Brain microvascular endothelial cell (primary cell): ENCODE measurements at regions not wholly inside any gene's neighbourhood (a gene's known extent, or its start where the extent isn't known, plus 50 kb on each side); places are given as distances from the start of the nearest gene placed in this dataset.

Source experiments
- DNase-seq: peaks from one replicate; pipeline ENCODE4 v3.0.0-alpha.2; 2020
- H3K27ac ChIP-seq: fragments of 250-450 bp; sonication (Bioruptor Pico); 2 replicates; pipeline ENCODE4 v1.5.1; 2020; ENCODE audit warnings: mild to moderate bottlenecking, moderate library complexity
- H3K27me3 ChIP-seq: fragments of 250-450 bp; sonication (Bioruptor Pico); replicated peaks from 2 replicates; pipeline ENCODE4 v1.5.1; 2020; ENCODE audit warnings: mild to moderate bottlenecking
- H3K36me3 ChIP-seq: fragments of 250-450 bp; sonication (Bioruptor Pico); replicated peaks from 2 replicates; pipeline ENCODE4 v1.5.1; 2020; ENCODE audit warnings: mild to moderate bottlenecking
- H3K4me3 ChIP-seq: 2 replicates; pipeline ENCODE4 v1.5.1; 2011; ENCODE audit warnings: low read depth, mild to moderate bottlenecking, control low read depth, low read length, moderate library complexity
- CTCF ChIP-seq: IDR thresholded peaks from 2 replicates; pipeline ENCODE4 v1.5.1; 2011; ENCODE audit warnings: low read depth, mild to moderate bottlenecking, moderate library complexity, low read length, control low read depth, inconsistent platforms; ENCODE audit errors: missing control alignments
- in situ Hi-C: cut with HindIII; loops from 2 replicates; pipeline ENCODE4 v1.10.0; 2017; ENCODE audit warnings: low sequenced_read_pairs, low pct_ligation_motif_present

- in situ Hi-C loops, result no loop called here
- Histone ChIP-seq H3K27me3 (no peaks in the 10 kb centered on the region), H3K4me3 (no peak overlapping the region), H3K27ac (no peak overlapping the region), H3K36me3 (no peaks in the 10 kb centered on the region)
- DNase-seq, result peak; percentile 83
- TF ChIP-seq CTCF, result no peak
These were observed 67.1 kb upstream of the TRIM2 start for GRCh38 chr4:153137159-153137558.

- Histone ChIP-seq H3K36me3 (no peaks in the 10 kb centered on the region), H3K27me3 (no peaks in the 10 kb centered on the region), H3K4me3 (no peak overlapping the region), H3K27ac (no peak overlapping the region)
- DNase-seq, result no peak
- in situ Hi-C loops, result no loop called here
- no peak for TF ChIP-seq CTCF
These were observed 66.3 kb upstream of the TRIM2 start for GRCh38 chr4:153137677-153138630.

GRCh38 chr4:153138736-153139135 is 65.5 kb upstream of the TRIM2 start:
- no peak for DNase-seq
- H3K27ac ChIP-seq, result no peak overlapping the region
- no peaks in the 10 kb centered on the region for H3K36me3 ChIP-seq
- in situ Hi-C loops, result no loop called here
- no peak overlapping the region for H3K4me3 ChIP-seq
- no peak for TF ChIP-seq CTCF
- no peaks in the 10 kb centered on the region for H3K27me3 ChIP-seq

GRCh38 chr4:153140294-153140693 is 63.9 kb upstream of the TRIM2 start:
- no peak for TF ChIP-seq CTCF
- DNase-seq, result peak; percentile 37
- in situ Hi-C loops, result no loop called here

DNA sequence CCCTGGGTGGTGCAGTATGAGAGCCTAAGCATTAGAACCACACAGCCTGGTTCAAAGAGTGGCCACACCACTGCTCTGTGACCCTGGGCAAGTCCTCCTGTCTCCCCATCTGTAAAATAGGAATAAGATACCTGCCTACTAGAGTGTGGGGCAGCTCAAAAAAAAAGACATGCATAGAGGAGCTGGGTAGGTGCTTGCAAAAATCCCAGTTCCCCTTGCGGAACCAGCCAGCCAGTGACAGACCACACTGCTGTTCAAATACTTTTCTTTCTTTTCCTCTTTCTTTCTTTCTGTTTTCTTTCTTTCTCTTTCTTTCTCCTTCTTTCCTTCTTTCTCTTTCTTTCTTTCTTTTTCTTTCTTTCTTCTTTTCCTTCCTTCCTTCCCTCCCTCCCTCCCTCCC is 63.0 kb upstream of the TRIM2 start:
- DNase-seq, result no peak
- in situ Hi-C loops, result no loop called here
- no peak overlapping the region for H3K4me3 ChIP-seq
- no peak for TF ChIP-seq CTCF
- no peaks in the 10 kb centered on the region for H3K36me3 ChIP-seq
- H3K27ac ChIP-seq, result no peak overlapping the region
- no peaks in the 10 kb centered on the region for H3K27me3 ChIP-seq

More at GRCh38 chr4:153140294-153140693, 63.9 kb upstream of the TRIM2 start:
- no peaks in the 10 kb centered on the region for H3K36me3 ChIP-seq
- H3K27me3 ChIP-seq, result no peaks in the 10 kb centered on the region
- no peak overlapping the region for H3K4me3 ChIP-seq
- H3K27ac ChIP-seq, result no peak overlapping the region
